ENCODE measurements at regions not wholly inside any gene's neighbourhood (a gene's known extent, or its start where the extent isn't known, plus 50 kb on each side); places are given as distances from the start of the nearest gene placed in this dataset.

GRCh38 chr4:101512416-101512815 is 165.1 kb upstream of the PPP3CA start (continued):
- no peak for TF ChIP-seq FOXP4 (CRISPR knock-in tag; IDR thresholded peaks at IDR 0.05)
- TF ChIP-seq, protein P1, sequence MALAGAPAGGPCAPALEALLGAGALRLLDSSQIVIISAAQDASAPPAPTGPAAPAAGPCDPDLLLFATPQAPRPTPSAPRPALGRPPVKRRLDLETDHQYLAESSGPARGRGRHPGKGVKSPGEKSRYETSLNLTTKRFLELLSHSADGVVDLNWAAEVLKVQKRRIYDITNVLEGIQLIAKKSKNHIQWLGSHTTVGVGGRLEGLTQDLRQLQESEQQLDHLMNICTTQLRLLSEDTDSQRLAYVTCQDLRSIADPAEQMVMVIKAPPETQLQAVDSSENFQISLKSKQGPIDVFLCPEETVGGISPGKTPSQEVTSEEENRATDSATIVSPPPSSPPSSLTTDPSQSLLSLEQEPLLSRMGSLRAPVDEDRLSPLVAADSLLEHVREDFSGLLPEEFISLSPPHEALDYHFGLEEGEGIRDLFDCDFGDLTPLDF (CRISPR knock-in tag; IDR thresholded peaks at IDR 0.05), result no peak
- no peak for TF ChIP-seq ZSCAN18 (CRISPR knock-in tag; IDR thresholded peaks at IDR 0.05)
- TF ChIP-seq ZNF232 (CRISPR knock-in tag; IDR thresholded peaks at IDR 0.05), result no peak
- TF ChIP-seq HMGXB4 (CRISPR knock-in tag; IDR thresholded peaks at IDR 0.05), result no peak

DNA sequence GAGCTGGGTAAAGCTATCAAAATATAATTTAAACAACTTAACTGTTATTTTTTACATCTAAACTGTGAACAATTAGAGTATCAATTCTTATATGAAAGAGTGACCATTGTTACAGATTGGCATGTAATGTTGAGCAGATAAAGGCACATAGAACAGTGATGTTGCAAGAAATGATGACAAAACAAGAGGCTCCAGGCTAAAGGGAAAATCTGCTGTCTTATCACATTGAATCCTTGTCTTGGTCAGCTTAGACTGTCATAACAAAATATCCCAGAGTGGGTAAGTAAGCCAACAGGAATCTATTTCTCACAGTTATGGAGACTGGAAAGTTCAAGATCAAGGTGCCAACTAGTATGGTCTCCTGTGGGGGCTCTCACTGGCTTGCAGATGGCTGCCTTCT is 154.1 kb upstream of the PPP3CA start:
- H3K4me3 Mint-ChIP-seq, result no peak overlapping the region
- DNase-seq (ENCODE audit: low spot score) (no peak), ATAC-seq (no peak)
- ChIA-PET CTCF (no interaction called here), POLR2A (no interaction called here)
- no peaks in the 10 kb centered on the region for H3K9me3 Mint-ChIP-seq
- H3K36me3 Mint-ChIP-seq, result no peaks in the 10 kb centered on the region
- no peaks in the 10 kb centered on the region; the same call in 1 of the 2 replicates for H3K4me1 Mint-ChIP-seq
- no peaks in the 10 kb centered on the region for H3K27me3 Mint-ChIP-seq (ENCODE audit: low read depth)
- H3K27ac Mint-ChIP-seq, result no peak overlapping the region
- TF ChIP-seq ATF6 (CRISPR knock-in tag; IDR thresholded peaks at IDR 0.05), result no peak
- TF ChIP-seq ZNF317 (CRISPR knock-in tag; IDR thresholded peaks at IDR 0.05; ENCODE audit: borderline replicate concordance, low read depth), result no peak
- TF ChIP-seq ZNF219 (CRISPR knock-in tag; IDR thresholded peaks at IDR 0.05; ENCODE audit: borderline replicate concordance), result no peak
- TF ChIP-seq, protein P2, sequence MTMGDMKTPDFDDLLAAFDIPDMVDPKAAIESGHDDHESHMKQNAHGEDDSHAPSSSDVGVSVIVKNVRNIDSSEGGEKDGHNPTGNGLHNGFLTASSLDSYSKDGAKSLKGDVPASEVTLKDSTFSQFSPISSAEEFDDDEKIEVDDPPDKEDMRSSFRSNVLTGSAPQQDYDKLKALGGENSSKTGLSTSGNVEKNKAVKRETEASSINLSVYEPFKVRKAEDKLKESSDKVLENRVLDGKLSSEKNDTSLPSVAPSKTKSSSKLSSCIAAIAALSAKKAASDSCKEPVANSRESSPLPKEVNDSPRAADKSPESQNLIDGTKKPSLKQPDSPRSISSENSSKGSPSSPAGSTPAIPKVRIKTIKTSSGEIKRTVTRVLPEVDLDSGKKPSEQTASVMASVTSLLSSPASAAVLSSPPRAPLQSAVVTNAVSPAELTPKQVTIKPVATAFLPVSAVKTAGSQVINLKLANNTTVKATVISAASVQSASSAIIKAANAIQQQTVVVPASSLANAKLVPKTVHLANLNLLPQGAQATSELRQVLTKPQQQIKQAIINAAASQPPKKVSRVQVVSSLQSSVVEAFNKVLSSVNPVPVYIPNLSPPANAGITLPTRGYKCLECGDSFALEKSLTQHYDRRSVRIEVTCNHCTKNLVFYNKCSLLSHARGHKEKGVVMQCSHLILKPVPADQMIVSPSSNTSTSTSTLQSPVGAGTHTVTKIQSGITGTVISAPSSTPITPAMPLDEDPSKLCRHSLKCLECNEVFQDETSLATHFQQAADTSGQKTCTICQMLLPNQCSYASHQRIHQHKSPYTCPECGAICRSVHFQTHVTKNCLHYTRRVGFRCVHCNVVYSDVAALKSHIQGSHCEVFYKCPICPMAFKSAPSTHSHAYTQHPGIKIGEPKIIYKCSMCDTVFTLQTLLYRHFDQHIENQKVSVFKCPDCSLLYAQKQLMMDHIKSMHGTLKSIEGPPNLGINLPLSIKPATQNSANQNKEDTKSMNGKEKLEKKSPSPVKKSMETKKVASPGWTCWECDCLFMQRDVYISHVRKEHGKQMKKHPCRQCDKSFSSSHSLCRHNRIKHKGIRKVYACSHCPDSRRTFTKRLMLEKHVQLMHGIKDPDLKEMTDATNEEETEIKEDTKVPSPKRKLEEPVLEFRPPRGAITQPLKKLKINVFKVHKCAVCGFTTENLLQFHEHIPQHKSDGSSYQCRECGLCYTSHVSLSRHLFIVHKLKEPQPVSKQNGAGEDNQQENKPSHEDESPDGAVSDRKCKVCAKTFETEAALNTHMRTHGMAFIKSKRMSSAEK (CRISPR knock-in tag; IDR thresholded peaks at IDR 0.05; ENCODE audit: borderline replicate concordance), result no peak

DNA sequence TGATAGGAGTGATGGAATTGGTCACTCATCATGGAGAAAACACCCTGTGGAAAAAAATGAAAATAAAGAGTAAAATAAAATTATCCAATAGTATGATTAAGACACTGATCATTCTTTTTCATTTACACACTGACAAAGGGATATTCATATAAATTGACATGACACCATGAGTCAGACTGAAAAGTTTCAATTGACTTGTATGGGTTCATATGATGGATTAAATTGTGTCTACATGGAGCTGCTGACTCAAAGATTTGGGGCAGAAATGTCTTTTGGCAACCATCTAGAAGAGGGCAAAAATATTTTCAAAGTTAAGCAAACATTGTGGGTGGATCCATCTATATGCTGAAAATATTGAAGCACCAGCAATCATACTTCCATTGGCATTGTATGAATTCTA is 153.4 kb upstream of the PPP3CA start:
- no peaks in the 10 kb centered on the region for H3K9me3 Mint-ChIP-seq
- H3K36me3 Mint-ChIP-seq, result no peaks in the 10 kb centered on the region
- H3K4me3 Mint-ChIP-seq, result no peak overlapping the region
- no peak overlapping the region for H3K27ac Mint-ChIP-seq
- ATAC-seq (no peak), DNase-seq (ENCODE audit: low spot score) (no peak)
- ChIA-PET POLR2A (no interaction called here), CTCF (no interaction called here)
- H3K27me3 Mint-ChIP-seq (ENCODE audit: low read depth), result no peaks in the 10 kb centered on the region
- H3K4me1 Mint-ChIP-seq, result no peaks in the 10 kb centered on the region; the same call in 1 of the 2 replicates
- TF ChIP-seq FOXJ3 (CRISPR knock-in tag; IDR thresholded peaks at IDR 0.05; ENCODE audit: borderline replicate concordance), result no peak
- no peak for TF ChIP-seq NFYB (CRISPR knock-in tag; conservative IDR thresholded peaks at IDR 0.05; ENCODE audit: low read depth)
- TF ChIP-seq FOXK1 (CRISPR knock-in tag; IDR thresholded peaks at IDR 0.05), result no peak
- TF ChIP-seq, protein P3, sequence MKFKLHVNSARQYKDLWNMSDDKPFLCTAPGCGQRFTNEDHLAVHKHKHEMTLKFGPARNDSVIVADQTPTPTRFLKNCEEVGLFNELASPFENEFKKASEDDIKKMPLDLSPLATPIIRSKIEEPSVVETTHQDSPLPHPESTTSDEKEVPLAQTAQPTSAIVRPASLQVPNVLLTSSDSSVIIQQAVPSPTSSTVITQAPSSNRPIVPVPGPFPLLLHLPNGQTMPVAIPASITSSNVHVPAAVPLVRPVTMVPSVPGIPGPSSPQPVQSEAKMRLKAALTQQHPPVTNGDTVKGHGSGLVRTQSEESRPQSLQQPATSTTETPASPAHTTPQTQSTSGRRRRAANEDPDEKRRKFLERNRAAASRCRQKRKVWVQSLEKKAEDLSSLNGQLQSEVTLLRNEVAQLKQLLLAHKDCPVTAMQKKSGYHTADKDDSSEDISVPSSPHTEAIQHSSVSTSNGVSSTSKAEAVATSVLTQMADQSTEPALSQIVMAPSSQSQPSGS (CRISPR knock-in tag; IDR thresholded peaks at IDR 0.05; ENCODE audit: borderline replicate concordance, low read depth), result no peak
- TF ChIP-seq ZNF121 (CRISPR knock-in tag; IDR thresholded peaks at IDR 0.05), result no peak
- no peak for TF ChIP-seq MXD4 (CRISPR knock-in tag; IDR thresholded peaks at IDR 0.05; ENCODE audit: borderline replicate concordance)
- no peak for TF ChIP-seq FOXP1 (CRISPR knock-in tag; IDR thresholded peaks at IDR 0.05; ENCODE audit: borderline replicate concordance)
